ENCODE measurements at regions not wholly inside any gene's neighbourhood (a gene's known extent, or its start where the extent isn't known, plus 50 kb on each side); places are given as distances from the start of the nearest gene placed in this dataset.
"Not testable (repeated sequence)": the region's sequence is repeated elsewhere in the genome, so short reads cannot be mapped to it uniquely, and the experiment has no call there.

- no peak for DNase-seq
These were observed 441.8 kb upstream of the MKI67 start for GRCh38 chr10:128568041-128568440.

GRCh38 chr10:128568491-128568890, 442.3 kb upstream of the MKI67 start:
- no peak for DNase-seq

- peak; percentile 86 for DNase-seq
These were observed 443.0 kb upstream of the MKI67 start for GRCh38 chr10:128568990-128569945.

- no peak for DNase-seq
These were observed 444.2 kb upstream of the MKI67 start for GRCh38 chr10:128570319-128570995.

- DNase-seq, result no peak
These were observed 444.8 kb upstream of the MKI67 start for GRCh38 chr10:128571071-128571470.

- DNase-seq, result no peak
These were observed 445.5 kb upstream of the MKI67 start for GRCh38 chr10:128571745-128572144.

- no peak for DNase-seq
These were observed 446.5 kb upstream of the MKI67 start for GRCh38 chr10:128572696-128573095.

GRCh38 chr10:128573281-128573845, 447.1 kb upstream of the MKI67 start:
- DNase-seq, result no peak

- DNase-seq, result no peak
These were observed 447.8 kb upstream of the MKI67 start for GRCh38 chr10:128573986-128574385.

- DNase-seq, result no peak
These were observed 448.5 kb upstream of the MKI67 start for GRCh38 chr10:128574581-128575210.

- no peak for DNase-seq
These were observed 449.5 kb upstream of the MKI67 start for GRCh38 chr10:128575761-128576160.

- no peak for DNase-seq
These were observed 450.1 kb upstream of the MKI67 start for GRCh38 chr10:128576336-128576735.

- DNase-seq, result no peak
These were observed 450.9 kb upstream of the MKI67 start for GRCh38 chr10:128576943-128577670.

GRCh38 chr10:128577958-128578750, 451.9 kb upstream of the MKI67 start:
- DNase-seq, result no peak

- no peak for DNase-seq
These were observed 452.5 kb upstream of the MKI67 start for GRCh38 chr10:128578766-128579165.

- no peak for DNase-seq
These were observed 453.1 kb upstream of the MKI67 start for GRCh38 chr10:128579280-128579865.

- no peak for DNase-seq
These were observed 453.7 kb upstream of the MKI67 start for GRCh38 chr10:128579901-128580300.

- DNase-seq, result not testable (repeated sequence)
These were observed 456.9 kb upstream of the MKI67 start for GRCh38 chr10:128583125-128583524.

GRCh38 chr10:128586599-128586998, 460.4 kb upstream of the MKI67 start:
- DNase-seq, result not testable (repeated sequence)

- DNase-seq, result no peak
These were observed 461.5 kb upstream of the MKI67 start for GRCh38 chr10:128587689-128588088.

- DNase-seq, result no peak
These were observed 462.2 kb upstream of the MKI67 start for GRCh38 chr10:128588402-128588801.
